ENCODE measurements at regions not wholly inside any gene's neighbourhood (a gene's known extent, or its start where the extent isn't known, plus 50 kb on each side); places are given as distances from the start of the nearest gene placed in this dataset.

GRCh38 chr3:159091936-159092335 lies 290.1 kb downstream of the MFSD1 start:
- no peak overlapping the region for H3K4me3 ChIP-seq (ENCODE audit: low read depth, low read length)

GRCh38 chr3:159102001-159102400 lies 300.1 kb downstream of the MFSD1 start:
- H3K4me3 ChIP-seq (ENCODE audit: low read depth, low read length), result no peak overlapping the region
- no peak for TF ChIP-seq CTCF (IDR thresholded peaks at IDR 0.05; ENCODE audit: insufficient read depth, low read length)
- DNase-seq (ENCODE audit: low read depth), result no peak

More at GRCh38 chr3:159091936-159092335, 290.1 kb downstream of the MFSD1 start:
- peak; percentile 11 for TF ChIP-seq CTCF (IDR thresholded peaks at IDR 0.05; ENCODE audit: insufficient read depth, low read length)
- no peak for DNase-seq (ENCODE audit: low read depth)

- no peak for TF ChIP-seq CTCF (IDR thresholded peaks at IDR 0.05; ENCODE audit: insufficient read depth, low read length)
- H3K4me3 ChIP-seq (ENCODE audit: low read depth, low read length), result no peak overlapping the region
- no peak for DNase-seq (ENCODE audit: low read depth)
Measured at GRCh38 chr3:159112724-159113123, 310.9 kb downstream of the MFSD1 start.

GRCh38 chr3:159113221-159113875 lies 311.5 kb downstream of the MFSD1 start:
- no peak for DNase-seq (ENCODE audit: low read depth)
- no peak overlapping the region for H3K4me3 ChIP-seq (ENCODE audit: low read depth, low read length)
- TF ChIP-seq CTCF (IDR thresholded peaks at IDR 0.05; ENCODE audit: insufficient read depth, low read length), result no peak

- H3K4me3 ChIP-seq (ENCODE audit: low read depth, low read length), result no peak overlapping the region
Measured at GRCh38 chr3:159114582-159114981, 312.7 kb downstream of the MFSD1 start.

GRCh38 chr3:159123877-159124276 lies 322.0 kb downstream of the MFSD1 start:
- no peak for DNase-seq (ENCODE audit: low read depth)
- no peak overlapping the region for H3K4me3 ChIP-seq (ENCODE audit: low read depth, low read length)
- TF ChIP-seq CTCF (IDR thresholded peaks at IDR 0.05; ENCODE audit: insufficient read depth, low read length), result no peak

More at GRCh38 chr3:159114582-159114981, 312.7 kb downstream of the MFSD1 start:
- no peak for TF ChIP-seq CTCF (IDR thresholded peaks at IDR 0.05; ENCODE audit: insufficient read depth, low read length)
- DNase-seq (ENCODE audit: low read depth), result no peak
